CD14-positive monocyte (primary cell): ENCODE measurements at regions not wholly inside any gene's neighbourhood (a gene's known extent, or its start where the extent isn't known, plus 50 kb on each side); places are given as distances from the start of the nearest gene placed in this dataset.

Experiments
- DNase-seq, 3 donors: peaks; one replicate each; pipeline ENCODE4 v3.0.0-alpha.2; 2011 to 2022
- H2AFZ ChIP-seq: 2 replicates; pipeline ENCODE4 v1.6.0; 2012; ENCODE audit warnings: mild to moderate bottlenecking, low read depth, low read length, inconsistent platforms; ENCODE audit not compliant: insufficient read depth, poor library complexity, severe bottlenecking
- H3K27ac ChIP-seq, 2 donors: 1 replicate in 1 of 2; 2 replicates in 1 of 2; pipeline ENCODE4 v1.5.1; 2012 to 2013; ENCODE audit warnings: low read length in 2 of 2, control low read depth in 1 of 2, inconsistent platforms in 1 of 2, low read depth in 1 of 2, mild to moderate bottlenecking in 1 of 2
- H3K27me3 ChIP-seq, 2 donors: one replicate each; pipeline versions ENCODE4 v1.6.0 to v1.6.1; 2011 to 2013; ENCODE audit warnings: low read length in 2 of 2; ENCODE audit not compliant: control insufficient read depth in 2 of 2, insufficient read depth in 2 of 2
- H3K36me3 ChIP-seq, 2 donors: replicated peaks in 1 of 2; 1 replicate in 1 of 2; 2 replicates in 1 of 2; pipeline versions ENCODE4 v1.5.1 to v1.6.1; 2012 to 2013; ENCODE audit warnings: low read length in 2 of 2, control low read depth in 1 of 2, inconsistent platforms in 1 of 2, mild to moderate bottlenecking in 1 of 2; ENCODE audit not compliant: insufficient read depth in 2 of 2, control insufficient read depth in 1 of 2
- H3K4me1 ChIP-seq, 2 donors: 1 replicate in 1 of 2; 2 replicates in 1 of 2; pipeline versions ENCODE4 v1.5.1 to v1.6.1; 2012 to 2013; ENCODE audit warnings: low read length in 2 of 2, control low read depth in 1 of 2, inconsistent platforms in 1 of 2, mild to moderate bottlenecking in 1 of 2, moderate library complexity in 1 of 2; ENCODE audit not compliant: insufficient read depth in 2 of 2, control insufficient read depth in 1 of 2
- H3K4me2 ChIP-seq: replicated peaks from 2 replicates; pipeline ENCODE3; 2012; ENCODE audit warnings: low read length, moderate library complexity, mild to moderate bottlenecking; ENCODE audit not compliant: poor library complexity, severe bottlenecking; ENCODE audit errors: extremely low read depth
- H3K4me3 ChIP-seq, 3 experiments: fragments of 200-600 bp in 1 of 3; sonication (generic) in 1 of 3; replicated peaks in 1 of 3; 1 replicate in 2 of 3; 2 replicates in 1 of 3; pipeline ENCODE4 v1.5.1; 2011 to 2013; ENCODE audit warnings: low read length in 3 of 3, mild to moderate bottlenecking in 3 of 3, control low read depth in 2 of 3, low read depth in 2 of 3, inconsistent platforms in 1 of 3, moderate library complexity in 1 of 3
- H3K79me2 ChIP-seq: 2 replicates; pipeline ENCODE4 v1.6.0; 2012; ENCODE audit warnings: mild to moderate bottlenecking, control low read depth, inconsistent platforms, low read length, moderate library complexity; ENCODE audit not compliant: insufficient read depth
- H3K9ac ChIP-seq: 2 replicates; pipeline ENCODE4 v1.6.0; 2017; ENCODE audit warnings: low read length, mild to moderate bottlenecking; ENCODE audit not compliant: insufficient read depth, poor library complexity, severe bottlenecking
- H3K9me3 ChIP-seq, 2 donors: replicated peaks in 1 of 2; 1 replicate in 1 of 2; 2 replicates in 1 of 2; pipeline versions ENCODE4 v1.5.1 to v1.6.1; 2012 to 2013; ENCODE audit warnings: low read length in 2 of 2, control low read depth in 1 of 2; ENCODE audit not compliant: control insufficient read depth in 1 of 2, insufficient read depth in 1 of 2
- H4K20me1 ChIP-seq: 2 replicates; pipeline ENCODE4 v1.6.0; 2012; ENCODE audit warnings: mild to moderate bottlenecking, low read length, control low read depth, moderate library complexity; ENCODE audit not compliant: insufficient read depth
- H3K27ac Mint-ChIP-seq, 7 donors: one replicate each; pipeline ENCODE4 v1.8.0; 2020; ENCODE audit warnings: mild to moderate bottlenecking in 7 of 7, mixed read lengths in 7 of 7, moderate library complexity in 6 of 7, inconsistent platforms in 2 of 7
- H3K27me3 Mint-ChIP-seq, 3 donors: one replicate each; pipeline ENCODE4 v1.8.0; 2021 to 2022; ENCODE audit warnings: low read depth in 3 of 3, mild to moderate bottlenecking in 3 of 3, mixed read lengths in 3 of 3, moderate library complexity in 3 of 3, inconsistent platforms in 1 of 3
- H3K36me3 Mint-ChIP-seq, 2 donors: one replicate each; pipeline ENCODE4 v1.8.0; 2020; ENCODE audit warnings: mixed read lengths in 2 of 2, inconsistent platforms in 1 of 2, mild to moderate bottlenecking in 1 of 2
- H3K4me1 Mint-ChIP-seq: one replicate; pipeline ENCODE4 v1.8.0; 2020; ENCODE audit warnings: mild to moderate bottlenecking, mixed read lengths
- H3K4me3 Mint-ChIP-seq, 2 donors: one replicate each; pipeline ENCODE4 v1.8.0; 2020; ENCODE audit warnings: mild to moderate bottlenecking in 2 of 2, mixed read lengths in 2 of 2, moderate library complexity in 1 of 2
- H3K9me3 Mint-ChIP-seq, 7 donors: one replicate each; pipeline ENCODE4 v1.8.0; 2020 to 2022; ENCODE audit warnings: mixed read lengths in 7 of 7, mild to moderate bottlenecking in 6 of 7, moderate library complexity in 6 of 7, inconsistent platforms in 2 of 7
- CTCF ChIP-seq: fragments of 200-600 bp; IDR thresholded peaks from one replicate; pipeline ENCODE4 v1.8.0; 2022; ENCODE audit warnings: antibody characterized with exemption, mild to moderate bottlenecking
- WGBS: methylation state at CpG from one replicate; pipeline ENCODE4 v1.1.5; 2013; ENCODE audit warnings: missing lambda C conversion rate; ENCODE audit not compliant: insufficient coverage; 5-methylcytosine and 5-hydroxymethylcytosine counted together
- intact Hi-C, 2 donors: fragments of 100-400 bp; cut with micrococcal nuclease; formaldehyde crosslinking; loops; one replicate each; pipeline versions ENCODE4 v1.15.0 to v1.15.1; 2023

- Mint-ChIP-seq H3K36me3 (no peaks in the 10 kb centered on the region), H3K4me3 (no peak overlapping the region), H3K9me3 (peaks cover 0 to 7% (median 3%) of the 10 kb centered on the region in 7 donors), H3K27me3 (peaks cover 0 to 3% (median 0%) of the 10 kb centered on the region in 3 donors), H3K4me1 (no peaks in the 10 kb centered on the region), H3K27ac (no peak overlapping the region)
- Histone ChIP-seq H4K20me1 (no peaks in the 10 kb centered on the region), H3K4me1 (no peaks in the 10 kb centered on the region), H3K4me2 (no peak overlapping the region), H3K79me2 (no peaks in the 10 kb centered on the region), H3K9me3 (peaks cover 0 to 2% of the 10 kb centered on the region in 2 donors), H2AFZ (no peak overlapping the region), H3K36me3 (no peaks in the 10 kb centered on the region), H3K4me3 (no peak overlapping the region), H3K9ac (no peak overlapping the region), H3K27me3 (no peaks in the 10 kb centered on the region), H3K27ac (no peak overlapping the region)
- 60% methylated on average over 3 of the region's 7 CpGs for WGBS
- TF ChIP-seq CTCF: no peak
- intact Hi-C loops: no loop called here
- DNase-seq: no peak
These were observed 562.1 kb downstream of the TMX3 start for GRCh38 chr18:68152770-68153169.

GRCh38 chr18:68150961-68151360, 563.9 kb downstream of the TMX3 start:
- peaks cover 0 to 7% (median 0%) of the 10 kb centered on the region in 7 donors for H3K9me3 Mint-ChIP-seq
- Histone ChIP-seq H3K79me2 (no peaks in the 10 kb centered on the region), H3K36me3 (no peaks in the 10 kb centered on the region), H2AFZ (no peak overlapping the region), H3K4me1 (no peaks in the 10 kb centered on the region), H3K4me2 (no peak overlapping the region), H3K4me3 (no peak overlapping the region), H3K27me3 (no peaks in the 10 kb centered on the region), H3K9me3 (peaks cover 0 to 2% of the 10 kb centered on the region in 2 donors), H4K20me1 (no peaks in the 10 kb centered on the region), H3K27ac (no peak overlapping the region), H3K9ac (no peak overlapping the region)
- intact Hi-C loops: no loop called here
- 100% methylated on average over 1 of the region's 2 CpGs for WGBS
- H3K27me3 Mint-ChIP-seq: peaks cover 0 to 3% (median 0%) of the 10 kb centered on the region in 3 donors
- no peak overlapping the region for H3K27ac Mint-ChIP-seq
- no peak for TF ChIP-seq CTCF
- H3K4me1 Mint-ChIP-seq: no peaks in the 10 kb centered on the region
- H3K4me3 Mint-ChIP-seq: no peak overlapping the region
- no peaks in the 10 kb centered on the region for H3K36me3 Mint-ChIP-seq
- no peak for DNase-seq
